NCI-H510A (cell line): ENCODE measurements at regions not wholly inside any gene's neighbourhood (a gene's known extent, or its start where the extent isn't known, plus 50 kb on each side); places are given as distances from the start of the nearest gene placed in this dataset.
"Not testable (repeated sequence)": the region's sequence is repeated elsewhere in the genome, so short reads cannot be mapped to it uniquely, and the experiment has no call there.

Experiments
- DNase-seq: peaks from one replicate; lab custom pipeline; 2025; lab: John Stamatoyannopoulos, UW

GRCh38 chr9:87199782-87200181 is 252.5 kb upstream of the GAS1 start:
- DNase-seq, result no peak

- no peak for DNase-seq
Observed at GRCh38 chr9:87201351-87201751, 254.0 kb upstream of the GAS1 start.

- no peak for DNase-seq
Observed at GRCh38 chr9:87206064-87206661, 258.9 kb upstream of the GAS1 start.

GRCh38 chr9:87210658-87211057 is 263.4 kb upstream of the GAS1 start:
- DNase-seq, result not testable (repeated sequence)

DNA sequence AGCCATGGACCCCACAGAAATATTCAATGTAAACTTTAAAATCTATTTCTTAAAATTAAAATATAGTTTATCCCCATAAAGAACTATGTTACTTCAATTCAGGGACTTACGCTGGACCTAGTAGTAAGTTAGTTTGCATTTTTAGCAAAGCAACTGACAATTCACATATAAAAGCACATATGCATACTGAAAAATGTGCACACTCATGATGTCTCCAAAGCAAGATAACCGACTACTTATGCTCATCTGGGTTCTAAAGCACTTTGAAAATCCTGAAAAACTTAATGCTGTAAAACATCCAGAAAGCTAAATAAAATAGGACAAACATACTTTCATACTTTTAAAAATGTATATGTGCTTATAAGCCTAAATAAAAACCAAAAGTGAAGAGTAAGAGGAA is 264.4 kb upstream of the GAS1 start:
- DNase-seq, result no peak

- no peak for DNase-seq
Observed at GRCh38 chr9:87212605-87213021, 265.3 kb upstream of the GAS1 start.

DNA sequence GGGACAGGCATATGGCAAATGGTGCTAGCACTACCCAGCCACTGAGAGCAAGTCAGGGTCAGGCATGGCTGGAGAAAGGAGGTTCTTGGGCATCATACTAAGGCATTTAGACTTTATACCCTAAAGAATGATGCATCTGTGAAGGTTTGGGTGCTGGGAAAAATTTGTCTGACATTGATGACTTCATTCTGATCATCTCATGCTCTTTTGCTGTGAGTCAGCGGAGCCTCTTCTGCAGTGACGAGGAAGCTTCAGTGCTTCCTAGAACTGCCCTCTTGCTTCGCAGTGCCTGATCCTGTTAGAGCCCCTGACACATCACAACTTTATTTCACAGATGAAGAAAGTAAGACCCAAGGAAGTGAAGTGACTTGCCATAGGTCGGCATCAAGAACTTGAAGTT is 266.6 kb upstream of the GAS1 start:
- no peak for DNase-seq

DNA sequence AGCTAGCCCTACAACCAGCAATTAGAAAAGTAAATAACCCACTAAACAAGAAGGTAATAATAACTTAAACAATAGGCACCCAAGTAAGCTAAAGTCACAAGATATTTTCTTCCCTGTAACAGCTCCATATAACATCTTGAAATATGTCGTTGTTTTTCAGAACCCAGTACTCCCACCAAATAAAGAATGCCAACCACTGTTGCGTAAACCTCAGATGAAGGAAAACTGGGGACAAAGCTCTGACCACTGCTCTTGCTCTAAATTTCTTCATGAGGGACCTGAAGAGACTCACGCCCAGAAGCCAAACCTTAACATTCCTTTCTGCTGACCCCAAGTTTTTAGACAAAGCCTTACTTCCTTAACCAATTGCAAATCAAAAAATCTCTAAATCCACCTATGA is 267.7 kb upstream of the GAS1 start:
- DNase-seq, result no peak

DNA sequence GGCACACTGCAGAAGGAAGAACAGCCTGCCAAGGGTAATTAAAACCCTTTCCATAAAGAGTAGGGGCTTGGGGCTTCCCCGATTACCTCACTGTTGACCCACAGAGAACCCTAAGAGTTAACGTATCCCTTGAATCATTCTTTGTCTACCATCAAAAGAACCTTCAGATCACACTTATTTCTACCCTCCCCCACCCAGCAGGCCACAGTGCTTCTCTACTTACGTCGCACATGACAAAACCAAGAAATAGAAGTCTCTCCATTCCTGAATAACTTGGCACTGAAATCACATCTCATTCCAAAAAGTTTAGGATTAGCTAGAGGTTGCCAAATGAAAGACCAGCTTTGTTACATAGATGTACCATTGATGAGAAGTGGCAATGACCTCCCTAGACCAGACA is 268.7 kb upstream of the GAS1 start:
- no peak for DNase-seq

GRCh38 chr9:87216897-87217455 is 269.7 kb upstream of the GAS1 start:
- DNase-seq, result no peak

GRCh38 chr9:87223392-87224246 is 274.0 kb upstream of the DAPK1 start:
- DNase-seq, result no peak

GRCh38 chr9:87226896-87227295 is 270.8 kb upstream of the DAPK1 start:
- no peak for DNase-seq

- no peak for DNase-seq
Observed at GRCh38 chr9:87227456-87227855, 270.2 kb upstream of the DAPK1 start.

- DNase-seq, result no peak
Observed at GRCh38 chr9:87229108-87229507, 268.6 kb upstream of the DAPK1 start.

DNA sequence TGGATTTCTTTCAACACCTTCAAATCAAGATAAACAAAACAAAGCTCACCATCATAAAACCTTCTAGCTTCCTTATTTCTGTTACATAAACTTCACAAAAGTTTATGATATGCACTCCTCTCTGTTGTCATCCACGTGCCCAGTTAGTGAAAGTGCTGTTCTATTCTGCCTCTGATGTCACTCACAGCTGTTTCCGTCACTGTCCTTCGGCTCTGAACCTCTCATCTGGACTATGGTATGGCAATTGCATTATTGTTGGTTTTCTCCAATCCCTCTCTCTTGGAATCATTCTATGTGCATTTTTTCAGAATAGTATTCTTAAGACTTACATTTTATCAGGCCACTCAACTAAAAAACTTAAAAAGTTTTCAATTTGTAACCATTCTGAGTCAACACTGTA is 264.2 kb upstream of the DAPK1 start:
- no peak for DNase-seq

- DNase-seq, result no peak
Observed at GRCh38 chr9:87233899-87234455, 263.7 kb upstream of the DAPK1 start.

DNA sequence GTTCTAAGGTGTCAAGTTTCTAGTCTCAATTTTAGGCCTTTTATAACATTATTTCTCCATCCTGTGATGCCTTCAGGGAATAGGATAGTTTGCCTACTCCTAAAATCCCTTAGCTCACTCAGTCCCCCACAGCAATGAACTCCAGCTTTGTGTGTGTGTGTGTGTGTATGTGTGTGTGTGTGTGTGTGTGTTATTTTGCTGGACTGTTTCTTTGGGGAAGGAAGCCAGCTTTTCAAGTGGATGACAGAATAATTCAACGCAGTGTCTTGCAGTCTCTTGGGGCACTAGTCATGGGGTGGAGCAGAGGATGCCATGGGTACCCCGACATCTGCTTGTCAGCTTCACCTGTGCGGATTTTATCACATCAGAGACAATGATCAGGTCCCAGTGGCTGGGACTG is 262.8 kb upstream of the DAPK1 start:
- DNase-seq, result no peak

DNA sequence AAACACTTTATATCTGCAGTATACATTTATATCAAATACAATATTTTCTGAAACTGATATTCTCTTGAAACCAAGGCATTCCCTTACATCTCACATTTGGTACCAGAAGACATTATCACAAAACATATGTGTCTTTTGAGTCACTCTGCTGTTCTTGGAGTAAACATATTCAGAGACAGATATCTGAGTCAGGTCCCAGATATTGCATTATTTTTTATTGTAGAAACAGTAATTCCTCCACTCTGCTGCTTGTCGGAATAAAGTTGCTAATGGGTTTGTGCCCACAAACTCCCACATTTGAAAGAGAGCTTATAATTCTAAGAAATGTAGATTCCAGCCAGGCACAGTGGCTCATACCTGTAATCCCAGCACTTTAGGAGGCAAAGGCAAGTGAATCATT is 261.1 kb upstream of the DAPK1 start:
- no peak for DNase-seq

- DNase-seq, result no peak
Observed at GRCh38 chr9:87237336-87237735, 260.3 kb upstream of the DAPK1 start.

DNA sequence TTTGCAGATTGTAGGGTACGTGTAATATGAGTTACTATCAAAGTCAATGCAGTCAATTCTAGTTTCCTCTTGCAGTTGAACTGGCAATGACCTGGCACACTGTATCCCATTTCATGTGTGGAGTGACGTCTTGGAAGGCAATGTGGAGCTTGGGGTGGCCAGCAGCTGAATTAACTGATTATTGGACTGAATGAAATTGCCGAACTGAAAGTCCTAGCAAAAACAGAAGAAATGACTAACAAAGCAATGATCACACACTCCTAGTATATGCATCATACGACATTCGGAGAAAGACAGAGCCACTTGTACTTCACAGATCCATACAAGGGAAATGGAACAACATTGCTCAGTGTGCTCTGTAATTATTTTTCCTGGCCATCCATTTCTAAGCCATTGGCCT is 259.1 kb upstream of the DAPK1 start:
- no peak for DNase-seq

- no peak for DNase-seq
Observed at GRCh38 chr9:87239312-87239711, 258.4 kb upstream of the DAPK1 start.

- no peak for DNase-seq
Observed at GRCh38 chr9:87243602-87244001, 254.1 kb upstream of the DAPK1 start.

DNA sequence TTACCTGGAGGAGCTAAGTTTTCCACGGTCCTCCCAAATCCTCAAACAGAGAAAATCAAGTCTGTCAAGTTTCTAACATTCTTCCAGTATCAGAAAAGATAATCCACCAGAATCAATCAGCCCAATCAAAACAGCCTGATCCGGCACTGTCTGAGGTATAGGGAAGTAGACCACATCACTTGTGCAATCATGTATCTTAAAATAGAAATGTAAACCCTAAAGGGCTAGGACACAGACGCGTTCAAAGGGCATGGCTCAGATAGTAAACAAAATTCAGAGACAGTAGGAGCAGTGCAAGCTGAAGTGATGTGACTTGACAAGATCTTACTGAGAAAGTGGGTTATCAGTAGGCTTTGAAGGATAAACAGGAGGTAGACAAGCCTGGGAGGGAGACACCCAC is 252.4 kb upstream of the DAPK1 start:
- DNase-seq, result no peak
